NOMO-1 treated with dmso at 0.1 percent for 144 hours (cell line): ENCODE measurements at regions not wholly inside any gene's neighbourhood (a gene's known extent, or its start where the extent isn't known, plus 50 kb on each side); places are given as distances from the start of the nearest gene placed in this dataset.

Experiments
- DNase-seq: peaks from one replicate; lab custom pipeline; 2025; ENCODE audit not compliant: unreplicated experiment; lab: John Stamatoyannopoulos, UW

- no peak for DNase-seq
Observed at GRCh38 chr5:162323466-162323865, 255.9 kb downstream of the GABRG2 start.

- no peak for DNase-seq
Observed at GRCh38 chr5:162324328-162324727, 256.8 kb downstream of the GABRG2 start.

GRCh38 chr5:162325143-162325727 is 257.7 kb downstream of the GABRG2 start:
- DNase-seq: no peak

DNA sequence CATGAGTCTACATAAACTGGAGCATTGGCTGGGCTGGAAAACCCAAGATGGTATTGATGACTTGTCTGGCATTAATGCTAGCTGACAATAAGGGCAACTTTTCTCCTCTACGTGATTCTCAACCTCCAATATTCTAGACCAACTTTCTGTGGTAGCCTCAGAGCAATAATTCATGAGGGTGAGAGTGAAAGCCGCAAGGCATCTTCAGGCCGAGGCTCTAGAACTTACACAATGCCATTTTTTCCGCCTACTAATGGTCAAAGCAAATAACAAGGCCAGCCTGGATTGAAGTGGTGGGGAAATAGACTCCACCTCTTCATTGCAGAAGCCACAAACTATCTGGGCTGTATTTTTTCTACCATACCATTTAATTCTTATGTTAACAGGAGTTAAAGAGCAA is 267.4 kb downstream of the GABRG2 start:
- peak; percentile 29 for DNase-seq

DNA sequence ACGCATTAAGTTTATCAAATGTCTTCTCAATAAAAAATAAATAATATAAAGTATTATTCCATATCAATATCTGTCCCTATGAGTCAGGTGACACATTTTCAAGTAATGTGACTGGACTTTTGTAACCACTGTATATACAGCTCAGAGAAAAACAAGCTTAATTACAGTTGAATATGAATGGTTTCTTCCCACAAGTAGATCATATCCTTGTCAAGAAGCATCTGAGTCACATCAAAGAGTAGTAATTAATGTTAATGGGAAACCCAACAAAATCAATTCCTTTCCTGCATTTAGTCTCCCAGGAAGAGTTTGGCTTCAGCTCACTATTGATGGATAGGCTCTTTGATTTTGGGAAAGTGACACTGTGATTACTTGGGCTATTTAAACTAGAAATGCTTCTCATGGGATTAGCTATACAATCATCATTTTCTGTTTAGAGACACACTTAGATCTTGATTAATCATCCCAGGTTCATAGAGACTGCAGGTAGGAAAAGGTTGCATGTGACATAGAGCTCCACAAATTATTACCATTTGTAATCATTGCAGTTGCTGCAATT is 292.9 kb downstream of the GABRG2 start:
- no peak for DNase-seq

DNA sequence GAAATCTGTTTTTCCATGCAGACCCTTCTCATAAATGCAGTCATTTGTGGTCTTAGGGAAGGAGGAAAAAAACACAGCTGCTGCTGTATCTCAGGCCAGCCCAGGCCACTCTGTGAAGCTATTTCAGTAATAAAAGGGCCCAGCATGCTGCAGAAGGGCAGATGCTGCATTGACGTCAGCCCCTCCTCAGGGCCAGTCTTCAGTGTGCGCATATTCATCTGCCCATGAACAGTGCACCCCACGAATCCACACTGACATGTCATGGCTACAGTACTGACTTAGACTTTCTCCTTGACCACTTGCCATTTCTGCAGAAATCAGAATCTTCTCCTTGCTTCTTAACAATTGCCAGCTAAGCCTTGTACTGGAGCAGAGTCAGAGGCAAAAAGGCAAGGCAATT is 304.7 kb downstream of the GABRG2 start:
- no peak for DNase-seq

DNA sequence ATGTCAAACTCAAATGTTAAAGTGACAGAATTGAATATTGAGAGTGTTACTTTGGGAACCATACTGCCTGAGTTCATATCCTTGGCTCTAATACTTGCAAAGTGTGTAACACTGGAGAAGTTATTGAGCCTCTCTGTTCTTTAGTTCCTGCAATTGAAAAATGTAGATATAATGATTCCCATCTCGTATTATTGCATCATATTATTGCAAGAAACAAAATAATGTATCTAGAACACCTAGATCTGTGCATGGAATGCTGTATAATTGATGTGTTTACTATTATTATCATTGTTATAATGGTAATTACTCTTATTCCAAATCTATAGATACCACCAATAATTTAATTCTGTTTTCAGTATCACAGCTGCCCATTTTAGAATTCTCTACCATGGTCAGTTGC is 310.3 kb downstream of the GABRG2 start:
- DNase-seq: no peak

DNA sequence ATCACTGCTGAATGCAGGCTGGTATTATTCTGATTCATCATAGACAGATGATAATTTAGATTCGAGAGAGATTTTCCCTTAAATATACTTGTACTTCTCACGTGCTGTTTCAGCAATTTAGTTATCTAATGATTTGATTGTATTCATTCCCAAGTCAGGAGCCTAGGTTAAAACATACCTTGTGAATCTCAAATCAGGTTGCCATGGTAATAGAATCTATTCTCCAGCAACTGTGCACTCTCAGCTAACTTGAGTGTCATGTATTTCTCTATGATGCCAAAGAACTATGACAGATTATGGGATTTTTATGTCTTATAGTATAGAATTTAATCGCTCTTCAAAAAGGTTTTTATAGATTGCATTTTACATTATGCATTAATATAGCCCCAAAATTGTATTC is 315.3 kb downstream of the GABRG2 start:
- DNase-seq: no peak

DNA sequence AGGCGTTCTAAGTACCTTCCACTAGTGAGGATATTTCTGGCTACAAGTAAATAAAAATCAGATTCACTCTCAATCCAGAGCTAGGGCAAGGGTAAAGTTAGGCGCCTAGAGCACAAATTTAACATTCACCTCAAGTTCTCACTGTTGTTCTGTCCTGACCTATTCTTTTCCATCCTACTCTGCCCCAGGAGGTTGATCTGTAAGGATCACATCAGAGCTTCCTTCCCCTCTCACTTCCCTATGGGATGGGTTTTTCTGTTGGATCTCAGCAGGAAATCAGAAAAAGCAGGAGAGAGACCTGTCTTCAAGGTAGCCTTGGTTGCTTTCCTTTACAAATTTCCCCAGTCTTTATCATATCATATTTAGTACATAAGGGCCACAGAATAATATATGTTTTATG is 316.7 kb downstream of the GABRG2 start:
- DNase-seq: no peak

GRCh38 chr5:162391833-162392232 is 324.3 kb downstream of the GABRG2 start:
- DNase-seq: no peak

DNA sequence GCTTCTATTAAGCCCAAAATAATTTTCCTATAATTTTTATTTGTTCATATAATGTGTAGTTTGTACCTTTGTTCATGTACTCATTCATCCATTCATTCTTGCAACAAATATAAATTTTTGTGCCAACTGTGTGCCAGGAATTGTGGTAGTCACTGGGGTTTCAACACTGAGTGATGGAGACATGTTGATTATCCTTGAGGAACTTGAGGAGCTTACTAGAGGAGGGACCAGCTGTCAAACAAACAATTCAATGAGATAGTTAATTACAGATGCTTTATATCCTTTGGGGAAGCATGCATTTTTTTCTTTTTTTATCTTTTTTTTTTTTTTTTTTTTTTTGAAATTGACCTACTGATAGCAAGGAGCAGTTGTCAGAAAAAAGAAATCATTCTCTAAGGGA is 324.8 kb downstream of the GABRG2 start:
- no peak for DNase-seq

- DNase-seq: no peak
Observed at GRCh38 chr5:162393534-162393933, 326.0 kb downstream of the GABRG2 start.

- DNase-seq: no peak
Observed at GRCh38 chr5:162407614-162408013, 340.0 kb downstream of the GABRG2 start.

DNA sequence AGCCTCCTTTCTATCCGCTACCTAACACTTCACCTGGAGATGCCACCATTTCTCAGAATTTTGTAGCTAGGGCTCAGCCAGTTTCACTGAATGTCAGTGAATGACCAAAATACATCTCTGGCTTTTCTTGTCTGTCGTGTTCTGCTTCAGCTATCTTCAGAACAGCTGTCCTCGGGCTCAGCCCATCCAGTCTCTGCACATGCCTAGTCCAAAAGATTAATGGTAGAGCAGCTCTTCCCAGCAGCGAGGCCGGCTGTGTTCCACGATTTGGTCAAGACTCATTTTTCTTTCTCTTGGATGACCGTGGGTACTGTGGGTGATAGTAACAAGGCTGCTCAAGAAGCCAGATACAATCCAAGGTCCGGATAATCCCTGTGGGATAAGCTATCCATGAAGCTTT is 342.8 kb downstream of the GABRG2 start:
- no peak for DNase-seq

DNA sequence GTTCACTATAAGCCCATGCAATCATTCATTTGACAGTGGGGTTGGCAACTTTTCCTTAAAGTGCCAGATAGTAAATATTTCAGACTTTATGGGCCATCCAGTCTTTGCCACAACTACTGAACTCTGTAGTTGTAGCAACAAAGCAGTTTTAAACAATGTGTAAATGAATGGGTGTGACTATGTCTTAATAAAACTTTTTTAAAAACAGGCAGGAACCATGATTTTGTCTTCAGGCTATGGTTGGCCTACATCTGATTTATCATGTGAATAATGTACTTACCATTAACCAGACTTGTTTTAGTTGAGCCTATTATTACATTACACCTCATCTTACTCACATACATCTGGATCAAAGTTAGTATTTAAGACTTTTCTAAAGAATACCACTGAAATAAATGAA is 361.6 kb downstream of the GABRG2 start:
- DNase-seq: no peak

DNA sequence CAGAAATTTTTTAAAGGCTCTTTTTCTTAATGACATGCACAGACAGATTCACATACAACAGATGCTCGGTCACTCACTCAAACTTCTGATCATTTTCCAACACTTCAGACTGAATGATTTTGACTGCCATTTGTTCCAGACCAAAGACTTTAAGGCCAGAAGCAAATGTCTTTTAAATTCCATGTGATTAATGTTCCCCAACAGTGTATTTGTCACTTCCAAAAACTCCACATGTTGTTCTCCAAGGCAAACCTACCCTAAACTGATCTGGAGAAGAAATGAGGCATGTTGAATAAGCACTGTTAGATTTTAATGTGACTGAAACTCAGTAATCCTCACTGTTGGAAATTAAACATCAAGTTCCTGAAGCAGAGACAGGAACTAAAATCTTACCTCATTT is 366.7 kb downstream of the GABRG2 start:
- DNase-seq: no peak

DNA sequence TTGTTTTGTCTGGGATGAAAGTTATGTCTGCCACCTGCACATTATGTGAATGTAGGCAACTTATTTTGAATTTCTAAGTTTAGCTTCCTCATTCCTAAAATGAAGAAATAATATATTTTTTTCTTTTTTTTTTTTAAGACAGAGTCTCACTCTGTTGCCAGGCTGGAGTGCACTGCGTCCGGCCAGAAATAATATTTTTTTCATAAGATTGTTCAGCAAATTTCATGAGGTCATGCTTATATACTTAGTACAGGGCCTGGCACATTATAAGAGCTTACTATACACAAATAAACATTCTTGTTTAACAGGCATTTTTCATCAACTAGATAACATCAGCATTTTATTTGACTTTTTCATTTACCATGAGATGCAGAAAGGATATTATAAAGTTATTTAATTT is 368.5 kb downstream of the GABRG2 start:
- no peak for DNase-seq

- no peak for DNase-seq
Observed at GRCh38 chr5:162444129-162444762, 376.7 kb downstream of the GABRG2 start.

GRCh38 chr5:162456086-162456485 is 388.5 kb downstream of the GABRG2 start:
- DNase-seq: no peak

- DNase-seq: no peak
Observed at GRCh38 chr5:162466011-162466410, 398.4 kb downstream of the GABRG2 start.

DNA sequence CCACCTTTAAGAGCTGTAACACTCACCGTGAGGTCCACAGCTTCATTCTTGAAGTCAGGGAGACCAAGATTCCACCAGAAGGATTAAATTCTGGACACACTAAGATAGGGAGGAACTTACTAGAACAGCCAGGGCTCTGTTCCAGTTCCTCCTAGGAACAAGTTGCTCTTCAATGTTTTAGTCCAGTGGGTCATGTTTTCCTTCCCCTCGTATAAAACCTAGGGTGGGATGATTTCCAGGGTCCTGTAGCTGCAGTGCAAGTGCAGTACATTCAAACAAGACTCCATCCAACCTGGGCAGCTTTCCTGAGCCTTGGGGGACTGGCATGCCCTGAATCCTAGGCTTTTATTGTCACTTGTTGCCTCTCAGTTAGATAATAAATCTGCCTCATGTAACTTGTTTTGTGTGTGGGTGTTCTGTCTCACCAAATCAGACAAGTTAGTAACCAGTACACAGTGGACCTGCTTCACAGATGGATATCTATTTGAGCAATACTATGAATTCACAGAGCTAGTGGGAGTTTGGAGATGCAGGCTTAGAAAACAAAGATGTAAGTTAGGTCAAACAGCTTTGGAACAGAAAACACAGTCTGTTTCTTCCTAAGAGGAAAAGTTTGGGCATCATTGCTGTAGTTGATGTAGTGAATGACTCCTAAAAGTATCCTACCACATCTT is 405.6 kb downstream of the GABRG2 start:
- no peak for DNase-seq

GRCh38 chr5:162474239-162474638 is 406.7 kb downstream of the GABRG2 start:
- DNase-seq: no peak
